Neutrophil (primary cell): ENCODE measurements at regions not wholly inside any gene's neighbourhood (a gene's known extent, or its start where the extent isn't known, plus 50 kb on each side); places are given as distances from the start of the nearest gene placed in this dataset.

Experiments used
- H3K27ac ChIP-seq: fragments of 200-600 bp; sonication (generic); 2 replicates; pipeline ENCODE4 v1.5.1; 2016; ENCODE audit warnings: mild to moderate bottlenecking, moderate library complexity
- H3K27me3 ChIP-seq: fragments of 200-600 bp; sonication (generic); 2 replicates; pipeline ENCODE4 v1.6.0; 2016; ENCODE audit warnings: mild to moderate bottlenecking
- H3K36me3 ChIP-seq: fragments of 200-600 bp; sonication (generic); 2 replicates; pipeline ENCODE4 v1.5.1; 2017
- H3K4me1 ChIP-seq, 2 experiments: fragments of 200-600 bp in 1 of 2; sonication (generic) in 1 of 2; 1 replicate in 1 of 2; 2 replicates in 1 of 2; pipeline versions ENCODE4 v1.5.1 to v1.6.1; 2013 to 2016; ENCODE audit warnings: low read depth in 1 of 2, low read length in 1 of 2, mild to moderate bottlenecking in 1 of 2, moderate library complexity in 1 of 2; ENCODE audit not compliant: control insufficient read depth in 1 of 2, insufficient read depth in 1 of 2
- H3K4me3 ChIP-seq, 2 experiments: fragments of 200-600 bp in 1 of 2; sonication (generic) in 1 of 2; 1 replicate in 1 of 2; 2 replicates in 1 of 2; pipeline ENCODE4 v1.5.1; 2013 to 2016; ENCODE audit warnings: low read depth in 1 of 2, low read length in 1 of 2, mild to moderate bottlenecking in 1 of 2, moderate library complexity in 1 of 2
- H3K9me3 ChIP-seq: fragments of 200-600 bp; sonication (generic); 2 replicates; pipeline ENCODE4 v1.5.1; 2016
- TF ChIP-seq, protein P1 (sequence below): fragments of 200-600 bp; sonication (generic); IDR thresholded peaks from 2 replicates; pipeline ENCODE4 v1.5.1; 2016; ENCODE audit warnings: antibody characterized with exemption

GRCh38 chr5:14003936-14004335, 59.4 kb upstream of the DNAH5 start:
- TF ChIP-seq, protein P1, sequence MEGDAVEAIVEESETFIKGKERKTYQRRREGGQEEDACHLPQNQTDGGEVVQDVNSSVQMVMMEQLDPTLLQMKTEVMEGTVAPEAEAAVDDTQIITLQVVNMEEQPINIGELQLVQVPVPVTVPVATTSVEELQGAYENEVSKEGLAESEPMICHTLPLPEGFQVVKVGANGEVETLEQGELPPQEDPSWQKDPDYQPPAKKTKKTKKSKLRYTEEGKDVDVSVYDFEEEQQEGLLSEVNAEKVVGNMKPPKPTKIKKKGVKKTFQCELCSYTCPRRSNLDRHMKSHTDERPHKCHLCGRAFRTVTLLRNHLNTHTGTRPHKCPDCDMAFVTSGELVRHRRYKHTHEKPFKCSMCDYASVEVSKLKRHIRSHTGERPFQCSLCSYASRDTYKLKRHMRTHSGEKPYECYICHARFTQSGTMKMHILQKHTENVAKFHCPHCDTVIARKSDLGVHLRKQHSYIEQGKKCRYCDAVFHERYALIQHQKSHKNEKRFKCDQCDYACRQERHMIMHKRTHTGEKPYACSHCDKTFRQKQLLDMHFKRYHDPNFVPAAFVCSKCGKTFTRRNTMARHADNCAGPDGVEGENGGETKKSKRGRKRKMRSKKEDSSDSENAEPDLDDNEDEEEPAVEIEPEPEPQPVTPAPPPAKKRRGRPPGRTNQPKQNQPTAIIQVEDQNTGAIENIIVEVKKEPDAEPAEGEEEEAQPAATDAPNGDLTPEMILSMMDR: no peak
- Histone ChIP-seq H3K27me3 (peaks cover 6% of the 10 kb centered on the region), H3K4me3 (no peak overlapping the region), H3K27ac (no peak overlapping the region), H3K9me3 (no peaks in the 10 kb centered on the region), H3K36me3 (no peaks in the 10 kb centered on the region), H3K4me1 (no peaks in the 10 kb centered on the region)

- Histone ChIP-seq H3K27ac (no peak overlapping the region), H3K9me3 (no peaks in the 10 kb centered on the region), H3K27me3 (peaks cover 2% of the 10 kb centered on the region), H3K4me1 (no peaks in the 10 kb centered on the region), H3K4me3 (no peak overlapping the region), H3K36me3 (no peaks in the 10 kb centered on the region)
- TF ChIP-seq, protein P1: no peak
Measured at GRCh38 chr5:14003513-14003912, 59.0 kb upstream of the DNAH5 start.

GRCh38 chr5:13998254-13998653, 53.8 kb upstream of the DNAH5 start:
- Histone ChIP-seq H3K9me3 (no peaks in the 10 kb centered on the region), H3K36me3 (no peaks in the 10 kb centered on the region), H3K27ac (no peak overlapping the region), H3K27me3 (no peaks in the 10 kb centered on the region), H3K4me3 (no peak overlapping the region), H3K4me1 (no peaks in the 10 kb centered on the region)
- TF ChIP-seq, protein P1: no peak

DNA sequence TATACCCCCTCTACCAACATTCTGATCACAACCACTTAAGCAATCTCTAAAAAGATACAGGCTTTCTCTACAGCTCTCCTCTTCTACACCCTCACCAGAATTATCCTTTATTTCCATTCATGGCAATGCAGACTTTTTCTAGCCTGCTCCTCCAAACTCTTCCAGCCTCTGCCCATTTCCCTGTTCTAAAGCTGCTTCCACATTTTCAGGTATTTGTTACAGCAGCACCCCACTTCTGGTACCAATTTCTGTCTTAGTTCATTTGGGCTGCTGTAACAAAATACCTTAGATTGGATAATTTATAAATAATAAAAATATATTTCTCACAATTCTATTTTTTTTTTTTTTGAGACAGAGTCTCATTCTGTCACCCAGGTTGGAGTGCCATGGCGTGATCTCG, 53.0 kb upstream of the DNAH5 start:
- TF ChIP-seq, protein P1: no peak

GRCh38 chr5:13994621-13995253, 50.2 kb upstream of the DNAH5 start:
- Histone ChIP-seq H3K27me3 (no peaks in the 10 kb centered on the region), H3K36me3 (no peaks in the 10 kb centered on the region), H3K4me1 (no peaks in the 10 kb centered on the region), H3K27ac (no peak overlapping the region), H3K4me3 (no peak overlapping the region), H3K9me3 (no peaks in the 10 kb centered on the region)
- TF ChIP-seq, protein P1: no peak

More for the DNA sequence above, 53.0 kb upstream of the DNAH5 start:
- Histone ChIP-seq H3K36me3 (no peaks in the 10 kb centered on the region), H3K4me1 (no peaks in the 10 kb centered on the region), H3K9me3 (no peaks in the 10 kb centered on the region), H3K27ac (no peak overlapping the region), H3K27me3 (no peaks in the 10 kb centered on the region), H3K4me3 (no peak overlapping the region)
